ENCODE measurements at regions not wholly inside any gene's neighbourhood (a gene's known extent, or its start where the extent isn't known, plus 50 kb on each side); places are given as distances from the start of the nearest gene placed in this dataset.

GRCh38 chr2:129734343-129735034 lies 245.0 kb upstream of the RAB6C start:
- intact Hi-C loops (cut with micrococcal nuclease): no loop called here
- Histone ChIP-seq H4K20me1 (replicated peaks; ENCODE audit: control insufficient read depth, extremely low read depth, insufficient read depth, low read length) (no peaks in the 10 kb centered on the region), H3K27me3 (ENCODE audit: control insufficient read depth in 2 of 2, insufficient read depth in 2 of 2, low read length in 2 of 2) (no peaks in the 10 kb centered on the region), H3K36me3 (ENCODE audit: control insufficient read depth in 2 of 2, extremely low read depth in 1 of 2, insufficient read depth in 2 of 2, low read length in 2 of 2) (no peaks in the 10 kb centered on the region), H3K4me2 (ENCODE audit: insufficient read depth, low read length) (no peak overlapping the region), H3K27ac (ENCODE audit: insufficient read depth, low read depth, low read length) (no peak overlapping the region), H3K9ac (replicated peaks; ENCODE audit: extremely low read depth, insufficient read depth, low read length) (no peak overlapping the region), H3K4me3 (replicated peaks in 1 of 3; ENCODE audit: insufficient read depth in 1 of 3, low read depth in 1 of 3, low read length in 3 of 3) (no peak overlapping the region), H3K9me3 (replicated peaks; ENCODE audit: control insufficient read depth, insufficient read depth, low read length) (peaks cover 7% of the 10 kb centered on the region), H2AFZ (ENCODE audit: low read depth, low read length) (no peak overlapping the region), H3K9me1 (replicated peaks; ENCODE audit: control insufficient read depth, extremely low read depth, insufficient read depth, low read length) (no peaks in the 10 kb centered on the region), H3K4me1 (ENCODE audit: control insufficient read depth, extremely low read depth, insufficient read depth, low read length) (no peaks in the 10 kb centered on the region), H3K79me2 (ENCODE audit: control insufficient read depth, insufficient read depth, low read length) (no peaks in the 10 kb centered on the region)
- DNase-seq (ENCODE audit: low read depth, low spot score) (no peak), FAIRE-seq (no peak)
- ChIA-PET CTCF (no interaction called here), POLR2A (no interaction called here)
- no peak for TF ChIP-seq EZH2 (IDR thresholded peaks at IDR 0.05; ENCODE audit: borderline replicate concordance, low read depth, low read length, severe bottlenecking)
- dilution Hi-C loops (cut with MboI; ENCODE audit: extremely low pct_ligation_motif_present, low sequenced_read_pairs): no loop called here
- no TSS peak for BruUV-seq (replicated peaks)

- POLR2A ChIA-PET: no interaction called here
- no peak for FAIRE-seq
- Histone ChIP-seq H3K9ac (replicated peaks; ENCODE audit: extremely low read depth, insufficient read depth, low read length) (no peak overlapping the region), H3K36me3 (ENCODE audit: control insufficient read depth in 2 of 2, extremely low read depth in 1 of 2, insufficient read depth in 2 of 2, low read length in 2 of 2) (no peaks in the 10 kb centered on the region), H3K4me2 (ENCODE audit: insufficient read depth, low read length) (no peak overlapping the region), H3K4me3 (replicated peaks in 1 of 3; ENCODE audit: insufficient read depth in 1 of 3, low read depth in 1 of 3, low read length in 3 of 3) (no peak overlapping the region), H4K20me1 (replicated peaks; ENCODE audit: control insufficient read depth, extremely low read depth, insufficient read depth, low read length) (no peaks in the 10 kb centered on the region), H2AFZ (ENCODE audit: low read depth, low read length) (no peak overlapping the region), H3K9me3 (replicated peaks; ENCODE audit: control insufficient read depth, insufficient read depth, low read length) (peaks cover 7% of the 10 kb centered on the region), H3K79me2 (ENCODE audit: control insufficient read depth, insufficient read depth, low read length) (no peaks in the 10 kb centered on the region), H3K27me3 (ENCODE audit: control insufficient read depth in 2 of 2, insufficient read depth in 2 of 2, low read length in 2 of 2) (no peaks in the 10 kb centered on the region), H3K4me1 (ENCODE audit: control insufficient read depth, extremely low read depth, insufficient read depth, low read length) (no peaks in the 10 kb centered on the region), H3K27ac (ENCODE audit: insufficient read depth, low read depth, low read length) (no peak overlapping the region), H3K9me1 (replicated peaks; ENCODE audit: control insufficient read depth, extremely low read depth, insufficient read depth, low read length) (no peaks in the 10 kb centered on the region)
- no peak for DNase-seq (ENCODE audit: low read depth, low spot score)
- TF ChIP-seq MYC (IDR thresholded peaks at IDR 0.05; ENCODE audit: low read depth, low read length) (no peak), GATA2 (IDR thresholded peaks at IDR 0.05; ENCODE audit: insufficient read depth, insufficient read length, low read depth, low read length) (no peak), FOS (IDR thresholded peaks at IDR 0.05; ENCODE audit: borderline replicate concordance, insufficient read depth, low read length) (no peak), JUN (IDR thresholded peaks at IDR 0.05; ENCODE audit: borderline replicate concordance, insufficient read depth, insufficient read length, low read depth) (no peak), EZH2 (IDR thresholded peaks at IDR 0.05; ENCODE audit: borderline replicate concordance, low read depth, low read length, severe bottlenecking) (no peak), MAX (IDR thresholded peaks at IDR 0.05; ENCODE audit: insufficient read depth, insufficient read length) (no peak), CTCF (IDR thresholded peaks at IDR 0.05; ENCODE audit: extremely low read depth in 1 of 2, insufficient read depth in 1 of 2, low read depth in 1 of 2, low read length in 2 of 2) (no peak), POLR2A (IDR thresholded peaks at IDR 0.05; ENCODE audit: low read depth, low read length) (no peak), POLR2AphosphoS5 (IDR thresholded peaks at IDR 0.05; ENCODE audit: insufficient read depth, low read depth, low read length) (no peak)
- no TSS peak for BruUV-seq (replicated peaks)
- intact Hi-C loops (cut with micrococcal nuclease): no loop called here
- CTCF ChIA-PET: no interaction called here
- dilution Hi-C loops (cut with MboI; ENCODE audit: extremely low pct_ligation_motif_present, low sequenced_read_pairs): no loop called here
Measured at GRCh38 chr2:129735576-129735975, 243.9 kb upstream of the RAB6C start.
